Endothelial cell of umbilical vein (primary cell): ENCODE measurements at regions not wholly inside any gene's neighbourhood (a gene's known extent, or its start where the extent isn't known, plus 50 kb on each side); places are given as distances from the start of the nearest gene placed in this dataset.

Experiments used
- BruUV-seq: library from RNA; stranded (reverse); fragments of 400-500 nt; replicated peaks from 2 replicates; lab custom pipeline; 2021; lab: Mats Ljungman, UMichigan
- CTCF ChIA-PET: fragments of 300-600, 350-600 bp; sonication (Branson Sonifier 250); formaldehyde crosslinking; loops from one replicate; lab custom pipeline; 2021; ENCODE audit warnings: antibody characterized with exemption, inconsistent platforms; lab: Charles Lee
- POLR2A ChIA-PET: fragments of 300-600, 350-600 bp; sonication (Branson Sonifier 250); formaldehyde crosslinking; loops from one replicate; lab custom pipeline; 2021; ENCODE audit warnings: antibody characterized with exemption, inconsistent platforms; lab: Charles Lee
- DNase-seq: peaks from one replicate; pipeline ENCODE4 v3.0.0-alpha.2; 2011; ENCODE audit warnings: low read depth, low spot score
- FAIRE-seq: peaks from 2 replicates; lab custom pipeline; 2011; peaks lifted over from hg19 to GRCh38; lab: Jason Lieb, UNC
- H2AFZ ChIP-seq: 2 replicates; pipeline ENCODE4 v1.6.0; 2012; ENCODE audit warnings: low read depth, low read length, control low read depth, inconsistent platforms
- H3K27ac ChIP-seq: 2 replicates; pipeline ENCODE4 v1.5.1; 2011; ENCODE audit warnings: low read depth, mild to moderate bottlenecking, control low read depth, low read length, moderate library complexity; ENCODE audit not compliant: insufficient read depth
- H3K27me3 ChIP-seq, 2 experiments: 2 replicates each; pipeline versions ENCODE4 v1.6.0 to v1.6.1; 2011; ENCODE audit warnings: low read length in 2 of 2, mixed read lengths in 1 of 2; ENCODE audit not compliant: control insufficient read depth in 2 of 2, insufficient read depth in 2 of 2
- H3K36me3 ChIP-seq, 2 experiments: 2 replicates in 1 of 2; 3 replicates in 1 of 2; pipeline ENCODE4 v1.5.1; 2011; ENCODE audit warnings: low read length in 2 of 2, mild to moderate bottlenecking in 1 of 2, moderate library complexity in 1 of 2; ENCODE audit not compliant: control insufficient read depth in 2 of 2, insufficient read depth in 2 of 2; ENCODE audit errors: extremely low read depth in 1 of 2
- H3K4me1 ChIP-seq: 3 replicates; pipeline ENCODE4 v1.5.1; 2011; ENCODE audit warnings: mild to moderate bottlenecking, low read length; ENCODE audit not compliant: control insufficient read depth, insufficient read depth; ENCODE audit errors: extremely low read depth
- H3K4me2 ChIP-seq: 2 replicates; pipeline ENCODE4 v1.6.1; 2011; ENCODE audit warnings: low read length, control low read depth, mixed read lengths; ENCODE audit not compliant: insufficient read depth
- H3K4me3 ChIP-seq, 3 experiments: fragments of 200-600 bp in 1 of 3; sonication (generic), shearing (Covaris generic) in 1 of 3; replicated peaks in 1 of 3; 2 replicates each; pipeline ENCODE4 v1.5.1; 2011 to 2016; ENCODE audit warnings: control low read depth in 3 of 3, low read length in 3 of 3, mild to moderate bottlenecking in 2 of 3, inconsistent platforms in 1 of 3, low read depth in 1 of 3, moderate library complexity in 1 of 3; ENCODE audit not compliant: insufficient read depth in 1 of 3
- H3K79me2 ChIP-seq: 2 replicates; pipeline ENCODE4 v1.6.0; 2012; ENCODE audit warnings: low read length, inconsistent platforms; ENCODE audit not compliant: control insufficient read depth, insufficient read depth
- H3K9ac ChIP-seq: replicated peaks from 2 replicates; pipeline ENCODE3; 2011; ENCODE audit warnings: low read length, control low read depth; ENCODE audit not compliant: insufficient read depth; ENCODE audit errors: extremely low read depth
- H3K9me1 ChIP-seq: replicated peaks from 3 replicates; pipeline ENCODE4 v1.6.0; 2011; ENCODE audit warnings: mild to moderate bottlenecking, low read length; ENCODE audit not compliant: control insufficient read depth, insufficient read depth; ENCODE audit errors: extremely low read depth
- H3K9me3 ChIP-seq: replicated peaks from 2 replicates; pipeline ENCODE4 v1.5.1; 2012; ENCODE audit warnings: low read length, inconsistent platforms; ENCODE audit not compliant: control insufficient read depth, insufficient read depth
- H4K20me1 ChIP-seq: replicated peaks from 2 replicates; pipeline ENCODE3; 2011; ENCODE audit warnings: mild to moderate bottlenecking, low read length; ENCODE audit not compliant: control insufficient read depth, insufficient read depth; ENCODE audit errors: extremely low read depth
- EZH2 ChIP-seq: IDR thresholded peaks from 2 replicates; pipeline ENCODE4 v1.6.1; 2012; ENCODE audit warnings: borderline replicate concordance, low read depth, mild to moderate bottlenecking, moderate library complexity, low read length, inconsistent platforms; ENCODE audit not compliant: severe bottlenecking
- FOS ChIP-seq: IDR thresholded peaks from 2 replicates; pipeline ENCODE4 v1.6.1; 2011; ENCODE audit warnings: mild to moderate bottlenecking, low read length, moderate library complexity, borderline replicate concordance; ENCODE audit not compliant: insufficient read depth
- GATA2 ChIP-seq: IDR thresholded peaks from 2 replicates; pipeline ENCODE4 v1.7.0; 2011; ENCODE audit warnings: low read depth, mild to moderate bottlenecking, moderate library complexity, mixed read lengths, low read length; ENCODE audit not compliant: insufficient read length, insufficient read depth
- POLR2A ChIP-seq: IDR thresholded peaks from 2 replicates; pipeline ENCODE4 v1.6.1; 2012; ENCODE audit warnings: low read depth, mild to moderate bottlenecking, control low read depth, low read length
- POLR2AphosphoS5 ChIP-seq: IDR thresholded peaks from 2 replicates; pipeline ENCODE4 v1.6.1; 2012; ENCODE audit warnings: low read depth, mild to moderate bottlenecking, control low read depth, low read length, moderate library complexity; ENCODE audit not compliant: insufficient read depth
- dilution Hi-C: fragments of 300-500 bp; cut with MboI; formaldehyde crosslinking; loops from one replicate; pipeline ENCODE4 v1.15.0; 2019; ENCODE audit warnings: low sequenced_read_pairs; ENCODE audit not compliant: extremely low pct_ligation_motif_present
- intact Hi-C: fragments of 100-400 bp; cut with micrococcal nuclease; formaldehyde crosslinking; loops from one replicate; pipeline ENCODE4 v1.10.0; 2022
- TF ChIP-seq, protein P1 (sequence below), 2 donors: IDR thresholded peaks; 1 replicate in 1 of 2; 2 replicates in 1 of 2; pipeline ENCODE4 v1.5.1; 2011; ENCODE audit warnings: low read length in 2 of 2, mild to moderate bottlenecking in 2 of 2, moderate library complexity in 2 of 2, control low read depth in 1 of 2, inconsistent platforms in 1 of 2, low read depth in 1 of 2; ENCODE audit not compliant: insufficient read depth in 1 of 2; ENCODE audit errors: extremely low read depth in 1 of 2

DNA sequence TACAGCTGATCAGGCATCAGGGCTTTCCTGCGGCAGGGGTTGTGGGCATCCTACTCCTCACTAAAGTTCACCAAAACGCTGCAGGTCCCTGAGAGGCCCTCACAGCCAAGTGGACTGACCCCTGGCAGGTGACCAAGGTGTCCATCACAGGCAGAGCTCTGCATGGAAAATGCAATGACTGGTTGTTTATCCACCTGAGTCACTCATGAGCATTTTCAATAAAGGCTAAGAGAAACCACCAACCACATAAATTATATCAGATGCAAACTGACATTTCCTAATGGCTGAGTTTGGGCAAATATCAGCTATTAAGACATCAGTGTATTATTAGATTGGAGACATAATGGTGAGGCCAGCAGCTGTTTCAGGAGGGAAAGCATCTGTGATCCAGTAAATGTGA, 152.7 kb upstream of the SYNDIG1 start:
- no peaks in the 10 kb centered on the region for H3K36me3 ChIP-seq
- TF ChIP-seq EZH2 (no peak), POLR2A (no peak)
- no peak overlapping the region for H3K9ac ChIP-seq
- ChIA-PET POLR2A (no interaction called here), CTCF (no interaction called here)
- H3K9me3 ChIP-seq: no peaks in the 10 kb centered on the region
- no peak overlapping the region for H3K4me2 ChIP-seq
- no peaks in the 10 kb centered on the region for H3K4me1 ChIP-seq
- no peaks in the 10 kb centered on the region for H3K9me1 ChIP-seq
- H2AFZ ChIP-seq: no peak overlapping the region
- FAIRE-seq (no peak), DNase-seq (no peak)
- H3K27ac ChIP-seq: no peak overlapping the region
- no peaks in the 10 kb centered on the region for H4K20me1 ChIP-seq
- H3K79me2 ChIP-seq: no peaks in the 10 kb centered on the region
- dilution Hi-C loops: no loop called here
- no TSS peak for BruUV-seq
- no peak overlapping the region for H3K4me3 ChIP-seq
- intact Hi-C loops: no loop called here
- H3K27me3 ChIP-seq: no peaks in the 10 kb centered on the region

GRCh38 chr20:24314053-24314452, 155.4 kb upstream of the SYNDIG1 start:
- TF ChIP-seq POLR2AphosphoS5 (no peak), GATA2 (no peak), POLR2A (no peak), FOS (no peak), EZH2 (no peak)
- TF ChIP-seq, protein P1, sequence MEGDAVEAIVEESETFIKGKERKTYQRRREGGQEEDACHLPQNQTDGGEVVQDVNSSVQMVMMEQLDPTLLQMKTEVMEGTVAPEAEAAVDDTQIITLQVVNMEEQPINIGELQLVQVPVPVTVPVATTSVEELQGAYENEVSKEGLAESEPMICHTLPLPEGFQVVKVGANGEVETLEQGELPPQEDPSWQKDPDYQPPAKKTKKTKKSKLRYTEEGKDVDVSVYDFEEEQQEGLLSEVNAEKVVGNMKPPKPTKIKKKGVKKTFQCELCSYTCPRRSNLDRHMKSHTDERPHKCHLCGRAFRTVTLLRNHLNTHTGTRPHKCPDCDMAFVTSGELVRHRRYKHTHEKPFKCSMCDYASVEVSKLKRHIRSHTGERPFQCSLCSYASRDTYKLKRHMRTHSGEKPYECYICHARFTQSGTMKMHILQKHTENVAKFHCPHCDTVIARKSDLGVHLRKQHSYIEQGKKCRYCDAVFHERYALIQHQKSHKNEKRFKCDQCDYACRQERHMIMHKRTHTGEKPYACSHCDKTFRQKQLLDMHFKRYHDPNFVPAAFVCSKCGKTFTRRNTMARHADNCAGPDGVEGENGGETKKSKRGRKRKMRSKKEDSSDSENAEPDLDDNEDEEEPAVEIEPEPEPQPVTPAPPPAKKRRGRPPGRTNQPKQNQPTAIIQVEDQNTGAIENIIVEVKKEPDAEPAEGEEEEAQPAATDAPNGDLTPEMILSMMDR (IDR thresholded peaks at IDR 0.05; ENCODE audit: extremely low read depth in 1 of 2, insufficient read depth in 1 of 2, low read depth in 1 of 2, low read length in 2 of 2): no peak
- dilution Hi-C loops: no loop called here
- Histone ChIP-seq H2AFZ (no peak overlapping the region), H3K4me1 (no peaks in the 10 kb centered on the region), H3K9ac (no peak overlapping the region), H4K20me1 (no peaks in the 10 kb centered on the region), H3K4me3 (no peak overlapping the region), H3K9me1 (no peaks in the 10 kb centered on the region), H3K27ac (no peak overlapping the region), H3K4me2 (no peak overlapping the region), H3K36me3 (no peaks in the 10 kb centered on the region), H3K9me3 (no peaks in the 10 kb centered on the region), H3K27me3 (no peaks in the 10 kb centered on the region), H3K79me2 (no peaks in the 10 kb centered on the region)
- FAIRE-seq (no peak), DNase-seq (no peak)
- intact Hi-C loops: no loop called here
- ChIA-PET POLR2A (no interaction called here), CTCF (no interaction called here)
- no TSS peak for BruUV-seq
